Activated T-helper 17 cell treated with anti-CD3 and anti-CD28 coated beads, Interleukin-2, amount 50 U/mL, for 72 hours (primary cell): ENCODE measurements at regions not wholly inside any gene's neighbourhood (a gene's known extent, or its start where the extent isn't known, plus 50 kb on each side); places are given as distances from the start of the nearest gene placed in this dataset.
"Not testable (repeated sequence)": the region's sequence is repeated elsewhere in the genome, so short reads cannot be mapped to it uniquely, and the experiment has no call there.

Source experiments
- ATAC-seq: fragments of 150-1000 bp; cut with Tn5 transposase; replicated peaks from 2 replicates; pipeline ENCODE4 v1.10.0; 2021; ENCODE audit warnings: mild to moderate bottlenecking, moderate library complexity
- H3K27ac Mint-ChIP-seq: one replicate; pipeline ENCODE4 v1.8.0; 2022; ENCODE audit warnings: mixed read lengths
- H3K27me3 Mint-ChIP-seq: one replicate; pipeline ENCODE4 v1.8.0; 2022; ENCODE audit warnings: mixed read lengths
- H3K36me3 Mint-ChIP-seq: one replicate; pipeline ENCODE4 v1.8.0; 2022; ENCODE audit warnings: low read depth, mild to moderate bottlenecking, mixed read lengths
- H3K4me1 Mint-ChIP-seq: one replicate; pipeline ENCODE4 v1.8.0; 2022; ENCODE audit warnings: mixed read lengths
- H3K4me3 Mint-ChIP-seq: one replicate; pipeline ENCODE4 v1.8.0; 2022; ENCODE audit warnings: mild to moderate bottlenecking, mixed read lengths
- H3K9me3 Mint-ChIP-seq: one replicate; pipeline ENCODE4 v1.8.0; 2022; ENCODE audit warnings: mixed read lengths

DNA sequence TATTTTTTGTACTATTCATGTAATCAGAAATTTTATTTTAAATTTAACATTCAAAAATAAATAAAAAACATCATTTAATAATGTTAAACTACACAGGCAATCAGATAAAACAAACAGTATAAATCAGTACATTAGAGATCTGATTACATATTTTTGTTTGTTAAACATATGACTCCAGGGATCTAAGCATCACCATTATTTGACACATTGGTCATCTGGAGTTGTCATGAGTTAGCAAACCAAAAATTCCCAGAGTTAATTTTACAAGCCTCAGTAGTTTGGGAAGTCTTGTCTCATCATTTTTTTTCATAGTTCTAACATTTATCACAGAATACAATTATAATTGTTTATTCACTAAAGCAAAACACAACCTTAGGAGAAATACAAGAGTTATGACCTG is 770.8 kb upstream of the SLITRK6 start:
- no peak overlapping the region for H3K4me3 Mint-ChIP-seq
- H3K36me3 Mint-ChIP-seq: no peaks in the 10 kb centered on the region
- peaks cover 8% of the 10 kb centered on the region for H3K9me3 Mint-ChIP-seq
- no peak for ATAC-seq
- H3K27ac Mint-ChIP-seq: no peak overlapping the region
- H3K4me1 Mint-ChIP-seq: no peaks in the 10 kb centered on the region
- no peaks in the 10 kb centered on the region for H3K27me3 Mint-ChIP-seq

DNA sequence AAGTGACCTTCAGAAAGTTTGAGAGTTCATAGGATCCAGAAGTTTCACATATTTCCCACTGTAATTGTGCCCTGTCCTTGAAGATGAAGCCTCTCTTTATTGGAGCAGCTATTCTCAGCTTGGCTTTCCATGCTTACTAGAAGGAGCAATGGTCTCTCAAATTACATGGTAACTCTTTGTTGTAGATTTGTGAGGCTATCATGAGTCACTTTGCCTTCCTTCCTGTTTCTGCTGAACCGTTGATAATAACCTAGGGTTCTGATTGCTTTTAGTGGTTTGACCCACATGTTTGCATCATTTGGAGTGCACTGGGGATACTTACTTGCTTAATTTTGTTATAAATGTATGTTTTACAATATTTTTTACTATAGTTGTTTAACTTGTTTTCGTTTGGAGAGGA is 772.9 kb upstream of the SLITRK6 start:
- H3K36me3 Mint-ChIP-seq: no peaks in the 10 kb centered on the region
- no peak overlapping the region for H3K27ac Mint-ChIP-seq
- H3K27me3 Mint-ChIP-seq: no peaks in the 10 kb centered on the region
- H3K4me3 Mint-ChIP-seq: no peak overlapping the region
- peaks cover 11% of the 10 kb centered on the region for H3K9me3 Mint-ChIP-seq
- no peaks in the 10 kb centered on the region for H3K4me1 Mint-ChIP-seq
- no peak for ATAC-seq

DNA sequence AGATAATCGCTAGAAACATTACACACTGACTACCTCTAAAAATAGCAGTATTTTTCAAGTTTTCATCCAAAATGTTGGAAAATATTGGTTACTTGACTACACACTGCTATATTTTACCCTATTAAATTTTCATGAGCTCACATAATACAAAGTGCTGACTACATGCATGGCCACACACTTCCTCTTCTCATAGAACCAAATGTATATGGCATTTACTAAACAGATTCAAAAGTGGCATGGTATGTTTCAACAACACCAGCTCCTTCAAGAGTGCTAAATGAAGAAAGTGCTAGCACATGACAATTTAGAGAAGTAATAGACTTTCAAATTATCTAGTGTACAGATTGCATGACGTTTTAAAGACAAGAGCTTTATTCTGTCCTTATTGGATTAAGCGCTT is 780.4 kb upstream of the SLITRK6 start:
- Mint-ChIP-seq H3K27me3 (no peaks in the 10 kb centered on the region), H3K36me3 (no peaks in the 10 kb centered on the region), H3K4me3 (no peak overlapping the region), H3K9me3 (peaks cover 6% of the 10 kb centered on the region), H3K27ac (no peak overlapping the region), H3K4me1 (no peaks in the 10 kb centered on the region)
- no peak for ATAC-seq

DNA sequence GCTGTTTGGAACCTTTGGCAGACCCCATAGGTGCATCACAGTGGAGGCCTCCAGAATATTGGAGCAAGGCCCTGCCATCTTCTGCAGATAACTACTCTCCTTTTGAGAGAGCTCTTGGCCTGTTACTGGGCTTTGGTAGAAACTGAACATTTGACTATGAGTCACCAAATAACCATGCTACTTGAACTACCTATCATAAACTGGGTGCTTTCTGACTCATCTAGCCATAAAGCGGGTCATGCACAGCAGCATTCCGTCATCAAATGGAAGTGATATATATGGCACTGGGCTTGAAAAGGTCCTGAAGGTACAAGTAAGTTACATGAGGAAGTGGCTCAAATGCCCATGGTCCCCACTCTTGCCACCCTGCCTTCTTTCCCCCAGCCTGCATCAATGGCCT is 782.5 kb upstream of the SLITRK6 start:
- ATAC-seq: no peak
- Mint-ChIP-seq H3K36me3 (no peaks in the 10 kb centered on the region), H3K27ac (no peak overlapping the region), H3K4me3 (no peak overlapping the region), H3K4me1 (no peaks in the 10 kb centered on the region), H3K9me3 (peaks cover 6% of the 10 kb centered on the region), H3K27me3 (no peaks in the 10 kb centered on the region)

DNA sequence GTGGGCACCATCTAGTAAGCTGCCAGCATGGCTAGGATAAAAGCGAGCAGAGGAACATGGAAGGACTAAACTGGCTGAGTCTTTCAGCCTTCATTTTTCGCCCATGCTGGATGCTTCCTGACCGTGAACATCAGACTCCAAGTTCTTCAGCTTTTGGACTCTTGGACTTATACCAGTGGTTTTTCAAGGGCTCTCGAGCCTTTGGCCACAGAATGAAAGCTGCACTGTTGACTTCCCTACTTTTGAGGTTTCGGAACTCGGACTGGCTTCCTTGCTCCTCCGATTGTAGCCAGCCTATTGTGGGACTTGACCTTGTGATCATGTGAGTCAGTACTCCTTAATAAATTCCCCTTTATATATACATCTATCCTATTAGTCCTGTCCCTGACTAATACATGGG is 785.1 kb upstream of the SLITRK6 start:
- H3K27ac Mint-ChIP-seq: no peak overlapping the region
- no peak for ATAC-seq
- H3K27me3 Mint-ChIP-seq: no peaks in the 10 kb centered on the region
- H3K9me3 Mint-ChIP-seq: peaks cover 15% of the 10 kb centered on the region
- H3K36me3 Mint-ChIP-seq: no peaks in the 10 kb centered on the region
- H3K4me3 Mint-ChIP-seq: no peak overlapping the region
- no peaks in the 10 kb centered on the region for H3K4me1 Mint-ChIP-seq

DNA sequence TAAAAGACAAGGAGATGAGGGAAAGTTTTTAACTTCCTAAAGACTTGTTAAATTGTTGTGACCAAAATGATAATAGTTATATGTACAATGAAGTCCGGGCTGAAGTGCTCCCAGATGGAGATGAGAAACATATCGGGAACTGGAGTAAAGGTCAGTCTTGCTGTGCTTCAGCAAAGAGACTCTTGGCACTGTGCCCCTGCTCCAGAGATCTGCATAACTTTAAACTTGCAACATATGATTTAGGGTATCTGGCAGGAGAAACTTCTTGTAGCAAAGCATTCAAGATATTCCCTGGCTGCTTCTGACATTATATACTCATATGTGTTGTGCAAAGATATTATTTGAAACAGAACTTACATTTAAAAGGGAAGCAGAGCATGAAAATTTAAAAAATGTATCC is 786.6 kb upstream of the SLITRK6 start:
- ATAC-seq: no peak
- H3K36me3 Mint-ChIP-seq: no peaks in the 10 kb centered on the region

DNA sequence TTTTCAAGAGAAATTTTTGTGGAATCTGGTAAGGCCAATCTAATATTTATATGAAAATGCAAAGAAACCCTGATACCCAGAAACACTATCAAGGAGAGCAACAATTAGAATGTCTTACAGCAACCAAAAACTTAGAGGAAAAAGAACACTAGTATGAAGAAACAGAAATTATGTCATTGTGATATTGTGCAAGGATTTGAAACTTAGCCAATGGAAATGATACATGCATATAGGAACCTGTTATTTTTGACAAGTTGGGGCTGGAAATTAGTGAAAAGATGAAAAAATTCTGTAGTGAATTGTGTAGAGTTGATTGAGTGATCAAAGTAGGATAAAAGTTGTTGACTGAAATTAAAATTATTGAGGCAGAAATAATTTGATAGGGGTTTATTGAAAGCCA is 792.6 kb upstream of the SLITRK6 start:
- no peaks in the 10 kb centered on the region for H3K27me3 Mint-ChIP-seq
- H3K27ac Mint-ChIP-seq: no peak overlapping the region
- no peaks in the 10 kb centered on the region for H3K36me3 Mint-ChIP-seq
- peaks cover 17% of the 10 kb centered on the region for H3K9me3 Mint-ChIP-seq
- no peaks in the 10 kb centered on the region for H3K4me1 Mint-ChIP-seq
- no peak overlapping the region for H3K4me3 Mint-ChIP-seq
- no peak for ATAC-seq

More for the DNA sequence above, 786.6 kb upstream of the SLITRK6 start:
- Mint-ChIP-seq H3K4me3 (no peak overlapping the region), H3K27me3 (no peaks in the 10 kb centered on the region), H3K9me3 (peaks cover 12% of the 10 kb centered on the region), H3K27ac (no peak overlapping the region), H3K4me1 (no peaks in the 10 kb centered on the region)

DNA sequence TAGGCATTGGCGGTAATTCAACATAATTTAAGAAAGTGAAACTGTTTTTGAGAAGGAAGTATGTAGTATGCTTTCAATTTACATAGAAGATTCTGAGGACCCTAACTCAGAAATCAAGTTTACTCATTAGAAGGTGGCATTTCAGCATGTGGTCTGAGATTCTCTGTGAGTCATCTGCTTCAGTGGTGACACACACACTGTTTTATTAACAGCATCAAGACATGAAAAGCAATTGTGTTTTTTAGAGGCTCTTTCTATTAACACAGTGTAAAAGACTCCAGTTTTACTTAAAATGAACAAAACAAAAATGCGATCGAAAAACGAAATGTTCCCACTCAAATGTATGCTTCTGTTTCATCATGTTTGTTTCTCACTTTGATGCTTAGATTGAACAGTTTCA is 802.1 kb upstream of the SLITRK6 start:
- no peak for ATAC-seq
- Mint-ChIP-seq H3K9me3 (peaks cover 12% of the 10 kb centered on the region), H3K4me1 (no peaks in the 10 kb centered on the region), H3K27me3 (no peaks in the 10 kb centered on the region), H3K27ac (no peak overlapping the region), H3K4me3 (no peak overlapping the region), H3K36me3 (no peaks in the 10 kb centered on the region)

DNA sequence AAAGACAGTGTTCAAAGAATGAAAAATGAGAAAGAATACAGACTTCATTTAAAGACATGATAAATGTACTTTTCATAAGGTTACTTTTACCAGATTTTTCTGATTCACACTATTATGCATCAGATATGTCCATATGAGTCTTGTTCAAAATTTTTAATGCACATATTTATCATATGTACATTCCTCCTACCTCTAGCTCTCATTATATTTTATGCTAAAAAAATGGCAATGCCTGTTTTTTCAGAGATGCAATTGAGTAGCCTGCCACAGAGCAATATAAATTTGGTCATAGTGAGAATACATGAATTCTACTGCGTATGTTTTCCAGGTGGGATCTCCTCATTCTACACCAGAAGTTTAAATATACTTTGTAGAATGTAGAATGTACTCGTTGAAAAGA is 807.0 kb upstream of the SLITRK6 start:
- Mint-ChIP-seq H3K9me3 (peaks cover 9% of the 10 kb centered on the region), H3K27me3 (no peaks in the 10 kb centered on the region), H3K36me3 (no peaks in the 10 kb centered on the region), H3K4me3 (no peak overlapping the region), H3K4me1 (no peaks in the 10 kb centered on the region), H3K27ac (no peak overlapping the region)
- ATAC-seq: no peak

DNA sequence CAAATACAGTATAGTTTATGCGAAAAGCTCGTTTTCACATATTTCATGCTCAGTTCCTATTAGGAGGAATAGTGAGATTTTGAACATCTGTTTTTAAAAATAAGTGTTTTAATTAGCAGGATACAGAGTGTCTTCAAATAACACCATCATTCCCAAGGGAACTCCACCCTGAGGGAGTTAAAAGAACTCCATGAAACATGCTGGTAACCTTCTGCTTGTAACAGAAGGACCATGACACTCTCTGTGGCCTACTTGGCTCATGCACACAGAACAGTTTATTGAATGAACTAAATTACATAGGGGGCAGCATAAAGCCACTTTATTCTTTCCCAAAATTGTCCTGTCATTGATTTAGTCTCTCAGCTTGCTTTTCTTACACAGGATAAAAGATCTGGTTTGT is 809.5 kb upstream of the SLITRK6 start:
- H3K27me3 Mint-ChIP-seq: no peaks in the 10 kb centered on the region
- H3K4me3 Mint-ChIP-seq: no peak overlapping the region
- H3K27ac Mint-ChIP-seq: no peak overlapping the region
- H3K9me3 Mint-ChIP-seq: peaks cover 10% of the 10 kb centered on the region
- H3K36me3 Mint-ChIP-seq: no peaks in the 10 kb centered on the region
- ATAC-seq: no peak
- H3K4me1 Mint-ChIP-seq: no peaks in the 10 kb centered on the region

DNA sequence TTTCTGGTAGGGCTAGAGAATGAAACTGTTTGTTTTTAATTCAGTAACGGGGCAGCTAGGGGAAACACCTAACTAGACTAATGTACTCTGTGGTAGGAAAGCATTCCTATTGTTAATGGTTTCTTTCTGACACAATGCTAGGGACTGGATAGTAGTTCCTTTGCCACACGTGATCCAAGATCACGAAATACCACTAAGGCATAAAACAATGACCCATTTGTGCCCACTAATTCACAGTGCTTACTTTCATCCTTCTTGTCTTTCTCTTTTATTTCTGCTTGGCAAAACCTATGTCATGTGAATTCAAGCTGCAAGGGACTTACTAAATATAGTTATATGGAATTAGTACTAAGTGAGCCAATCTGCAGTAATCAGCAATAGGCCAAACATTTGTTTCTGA is 834.1 kb upstream of the SLITRK6 start:
- Mint-ChIP-seq H3K4me3 (no peak overlapping the region), H3K36me3 (no peaks in the 10 kb centered on the region), H3K27me3 (no peaks in the 10 kb centered on the region), H3K27ac (no peak overlapping the region), H3K9me3 (peaks cover 12% of the 10 kb centered on the region), H3K4me1 (no peaks in the 10 kb centered on the region)
- ATAC-seq: no peak

DNA sequence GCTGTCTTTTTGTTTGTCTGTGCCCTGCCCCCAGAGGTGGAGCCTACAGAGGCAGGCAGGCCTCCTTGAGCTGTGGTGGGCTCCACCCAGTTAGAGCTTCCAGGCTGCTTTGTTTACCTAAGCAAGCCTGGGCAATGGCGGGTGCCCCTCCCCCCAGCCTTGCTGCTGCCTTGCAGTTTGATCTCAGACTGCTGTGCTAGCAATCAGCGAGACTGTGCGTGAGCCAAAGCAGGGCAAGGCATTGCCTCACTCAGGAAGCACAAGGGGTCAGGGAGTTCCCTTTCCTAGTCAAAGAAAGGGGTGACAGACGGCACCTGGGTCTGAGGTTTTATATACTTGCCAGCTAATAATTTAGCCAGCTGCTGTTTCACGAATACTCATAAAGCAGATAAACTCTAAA is 852.0 kb upstream of the SLITRK6 start:
- H3K27ac Mint-ChIP-seq, H3K27me3 Mint-ChIP-seq, H3K4me3 Mint-ChIP-seq: not testable (repeated sequence)

DNA sequence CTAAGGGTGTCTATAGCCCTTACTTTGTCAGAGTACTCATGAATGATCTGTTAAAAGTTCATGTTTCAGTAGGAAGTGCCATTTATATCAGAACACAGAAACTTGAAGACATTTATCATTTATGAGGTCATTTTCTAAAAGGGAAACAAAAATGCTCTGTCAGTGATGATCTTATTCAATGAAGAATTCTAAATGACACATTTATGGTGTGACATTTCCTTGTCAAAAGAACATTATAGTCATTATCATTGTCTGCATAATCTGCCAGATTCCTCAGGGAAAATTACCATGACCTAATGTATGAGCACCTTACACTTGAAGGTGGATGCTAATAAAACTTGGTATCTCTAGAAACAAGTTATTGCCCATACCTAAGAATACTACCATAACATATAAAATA is 853.8 kb upstream of the SLITRK6 start:
- H3K4me1 Mint-ChIP-seq: no peaks in the 10 kb centered on the region
- ATAC-seq: no peak
- H3K27ac Mint-ChIP-seq: no peak overlapping the region
- H3K36me3 Mint-ChIP-seq: no peaks in the 10 kb centered on the region
- no peak overlapping the region for H3K4me3 Mint-ChIP-seq
- no peaks in the 10 kb centered on the region for H3K9me3 Mint-ChIP-seq
- no peaks in the 10 kb centered on the region for H3K27me3 Mint-ChIP-seq

More for the DNA sequence above, 852.0 kb upstream of the SLITRK6 start:
- not testable (repeated sequence) for H3K9me3 Mint-ChIP-seq, ATAC-seq, H3K36me3 Mint-ChIP-seq, H3K4me1 Mint-ChIP-seq

DNA sequence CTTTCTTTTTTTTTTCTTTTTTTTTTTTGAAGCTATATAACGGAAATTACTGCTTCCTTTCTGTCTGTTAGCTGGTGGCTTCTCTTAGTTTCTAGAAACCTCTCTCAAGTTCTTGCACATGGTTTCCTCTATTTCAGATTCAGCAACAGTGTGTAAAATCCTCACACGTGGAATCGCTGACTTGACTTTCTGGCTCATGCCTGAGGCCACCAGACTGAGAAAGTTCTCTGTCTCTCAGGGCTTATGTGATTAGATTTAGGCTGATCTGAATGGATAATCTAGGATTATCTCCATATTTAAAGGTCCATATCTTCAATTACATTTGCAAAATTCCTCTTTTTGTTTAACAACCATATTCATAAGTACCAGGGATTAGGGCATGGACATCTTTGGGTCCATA is 856.3 kb upstream of the SLITRK6 start:
- ATAC-seq: no peak
- H3K4me3 Mint-ChIP-seq: no peak overlapping the region
- H3K27ac Mint-ChIP-seq: no peak overlapping the region
- no peaks in the 10 kb centered on the region for H3K36me3 Mint-ChIP-seq
- no peaks in the 10 kb centered on the region for H3K9me3 Mint-ChIP-seq
- no peaks in the 10 kb centered on the region for H3K27me3 Mint-ChIP-seq
- no peaks in the 10 kb centered on the region for H3K4me1 Mint-ChIP-seq

DNA sequence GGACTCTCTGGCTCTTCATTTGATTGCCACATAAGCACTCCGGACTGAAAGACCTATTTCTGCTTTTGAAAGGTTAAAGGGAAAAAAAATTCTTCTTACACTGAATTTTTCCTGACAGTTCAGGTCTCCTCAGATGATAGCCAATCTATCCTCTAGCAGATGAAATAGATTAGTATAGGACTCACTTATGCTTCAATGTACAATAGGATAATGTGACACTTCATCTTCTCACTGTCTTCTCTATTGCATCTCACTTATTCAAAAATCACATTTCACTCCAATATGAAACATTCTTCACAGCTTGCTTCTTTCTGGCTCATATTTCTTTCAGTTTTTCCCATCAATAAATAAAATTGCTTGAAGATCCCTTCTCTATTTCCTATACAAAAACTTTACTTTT is 860.9 kb upstream of the SLITRK6 start:
- no peaks in the 10 kb centered on the region for H3K4me1 Mint-ChIP-seq
- no peak overlapping the region for H3K27ac Mint-ChIP-seq
- no peak for ATAC-seq
- peaks cover 5% of the 10 kb centered on the region for H3K9me3 Mint-ChIP-seq
- H3K36me3 Mint-ChIP-seq: no peaks in the 10 kb centered on the region
- H3K4me3 Mint-ChIP-seq: no peak overlapping the region
- H3K27me3 Mint-ChIP-seq: no peaks in the 10 kb centered on the region

DNA sequence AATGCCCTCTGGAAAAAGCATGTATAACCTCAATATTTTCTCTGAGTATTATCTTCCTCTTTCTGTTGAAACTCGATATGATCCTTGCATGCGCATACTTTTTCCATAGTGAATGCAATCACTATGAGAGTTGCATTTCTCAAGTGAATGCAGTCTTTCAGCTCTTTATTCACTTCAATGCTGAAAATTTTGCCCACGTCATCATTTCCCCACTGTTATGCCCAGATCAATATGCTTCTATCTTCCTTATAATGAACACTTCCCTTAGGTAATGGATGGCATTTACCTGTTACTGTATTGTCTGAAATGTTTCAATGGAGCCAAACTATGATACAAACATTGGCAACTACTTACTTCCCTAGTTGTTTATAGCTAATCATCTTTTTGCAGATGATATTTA is 866.6 kb upstream of the SLITRK6 start:
- H3K27ac Mint-ChIP-seq: no peak overlapping the region
- no peaks in the 10 kb centered on the region for H3K27me3 Mint-ChIP-seq
- peaks cover 18% of the 10 kb centered on the region for H3K9me3 Mint-ChIP-seq
- no peak for ATAC-seq
- no peaks in the 10 kb centered on the region for H3K4me1 Mint-ChIP-seq
- H3K4me3 Mint-ChIP-seq: no peak overlapping the region
- H3K36me3 Mint-ChIP-seq: no peaks in the 10 kb centered on the region
